ENCODE measurements at regions not wholly inside any gene's neighbourhood (a gene's known extent, or its start where the extent isn't known, plus 50 kb on each side); places are given as distances from the start of the nearest gene placed in this dataset.

- no peak overlapping the region for H3K27ac ChIP-seq
- TF ChIP-seq ZFX (IDR thresholded peaks at IDR 0.05; ENCODE audit: borderline replicate concordance) (no peak), CTCF (IDR thresholded peaks at IDR 0.05) (no peak)
These were observed 99.0 kb upstream of the TSHZ3 start for GRCh38 chr19:31448221-31448657.

GRCh38 chr19:31449379-31449778 is 100.1 kb upstream of the TSHZ3 start:
- no peak overlapping the region for H3K27ac ChIP-seq
- TF ChIP-seq CTCF (IDR thresholded peaks at IDR 0.05) (no peak), ZFX (IDR thresholded peaks at IDR 0.05; ENCODE audit: borderline replicate concordance) (no peak)

DNA sequence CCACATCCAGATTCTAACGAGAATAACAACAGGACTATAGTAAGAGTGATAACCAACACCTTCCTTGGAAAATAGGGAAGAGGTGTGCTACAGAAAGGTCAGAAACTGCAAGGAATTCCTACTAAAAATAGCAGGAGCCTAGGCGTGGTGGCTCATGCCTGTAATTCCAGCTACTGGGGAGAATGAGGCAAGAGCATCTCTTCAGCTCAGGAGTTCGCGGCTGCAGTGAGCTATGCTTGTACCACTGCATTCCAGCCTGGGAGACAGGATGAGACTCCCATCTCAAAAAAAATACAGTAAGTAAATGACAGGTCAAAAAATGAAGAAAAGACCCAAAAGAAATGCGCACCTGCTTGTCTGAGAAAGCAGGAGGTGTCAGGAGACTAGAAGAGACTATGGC is 101.5 kb upstream of the TSHZ3 start:
- TF ChIP-seq ZFX (IDR thresholded peaks at IDR 0.05; ENCODE audit: borderline replicate concordance), result no peak
- no peak for TF ChIP-seq CTCF (IDR thresholded peaks at IDR 0.05)
- H3K27ac ChIP-seq, result no peak overlapping the region

GRCh38 chr19:31451686-31452330 is 102.6 kb upstream of the TSHZ3 start:
- H3K27ac ChIP-seq, result no peak overlapping the region
- TF ChIP-seq ZFX (IDR thresholded peaks at IDR 0.05; ENCODE audit: borderline replicate concordance) (no peak), CTCF (IDR thresholded peaks at IDR 0.05) (no peak)

DNA sequence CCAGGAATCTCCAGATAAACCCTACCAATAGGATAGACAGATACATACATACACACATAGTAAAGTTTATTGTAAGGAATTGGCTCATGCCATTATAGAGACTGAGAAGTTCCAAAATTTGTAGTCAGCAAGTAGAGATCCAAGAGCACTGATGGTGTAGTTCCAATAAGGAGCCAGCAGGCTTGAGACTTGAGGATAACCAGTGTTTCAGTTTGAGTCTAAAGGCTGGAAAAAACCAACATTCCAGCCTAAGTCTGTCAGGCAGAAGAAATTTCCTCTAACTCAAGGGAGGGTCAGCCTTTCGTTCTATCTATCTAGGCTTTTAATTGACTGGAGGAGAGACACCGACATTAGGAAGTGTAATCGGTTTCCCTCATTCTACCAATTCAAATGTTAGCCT is 110.2 kb upstream of the TSHZ3 start:
- no peak overlapping the region for H3K27ac ChIP-seq
- TF ChIP-seq ZFX (IDR thresholded peaks at IDR 0.05; ENCODE audit: borderline replicate concordance) (no peak), CTCF (IDR thresholded peaks at IDR 0.05) (no peak)

DNA sequence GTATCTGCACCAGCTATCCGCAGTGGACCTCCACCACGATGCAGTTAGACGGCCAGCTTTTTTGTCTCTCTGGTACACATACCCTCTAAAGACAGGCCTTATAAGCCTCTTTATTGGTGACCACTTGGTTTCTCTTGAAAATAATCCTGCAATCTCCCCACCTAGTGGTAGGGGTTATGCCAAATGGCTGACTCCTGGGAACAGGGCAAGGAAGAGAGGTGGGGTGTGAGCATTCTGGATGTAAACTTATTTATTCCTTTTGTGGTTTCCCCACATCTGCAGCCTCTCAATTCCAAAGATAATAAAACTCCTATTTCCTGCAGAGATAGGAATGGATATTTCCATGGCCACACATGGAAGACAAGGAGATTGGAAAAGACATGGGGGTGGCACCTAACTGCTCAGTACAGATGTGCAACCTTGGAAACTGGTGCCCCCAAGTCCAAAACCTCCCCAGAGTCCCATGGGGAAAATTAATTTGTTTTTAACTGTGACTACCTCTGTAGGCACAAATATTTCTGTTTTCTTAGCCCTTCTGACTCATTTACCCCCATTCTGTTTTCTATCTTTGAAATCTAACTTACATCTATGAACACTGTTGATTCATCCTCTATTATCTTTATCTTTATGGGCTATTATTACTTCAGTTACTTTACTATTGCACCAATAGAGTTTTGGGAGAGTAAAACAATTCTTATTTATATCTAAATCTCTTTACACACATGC is 112.7 kb upstream of the TSHZ3 start:
- H3K27ac ChIP-seq, result no peak overlapping the region
- no peak for TF ChIP-seq ZFX (IDR thresholded peaks at IDR 0.05; ENCODE audit: borderline replicate concordance)
- no peak for TF ChIP-seq CTCF (IDR thresholded peaks at IDR 0.05)

- TF ChIP-seq ZFX (IDR thresholded peaks at IDR 0.05; ENCODE audit: borderline replicate concordance) (no peak), CTCF (IDR thresholded peaks at IDR 0.05) (no peak)
- H3K27ac ChIP-seq, result no peak overlapping the region
These were observed 121.1 kb upstream of the TSHZ3 start for GRCh38 chr19:31470229-31470939.
